Activated CD4-positive, alpha-beta memory T cell treated with anti-CD3 and anti-CD28 coated beads, Interleukin-2, amount 10 ng/mL, durations not matched to agents 7 days and 5 days (primary cell): ENCODE measurements at regions not wholly inside any gene's neighbourhood (a gene's known extent, or its start where the extent isn't known, plus 50 kb on each side); places are given as distances from the start of the nearest gene placed in this dataset.

ENCODE experiments used
- CTCF ChIA-PET: fragments of 350-600 bp; sonication (Branson Sonifier 250); formaldehyde crosslinking; loops from one replicate; lab custom pipeline; 2021; ENCODE audit warnings: antibody characterized with exemption, inconsistent platforms; lab: Charles Lee
- POLR2A ChIA-PET: fragments of 350-600 bp; sonication (Branson Sonifier 250); formaldehyde crosslinking; loops from one replicate; lab custom pipeline; 2021; ENCODE audit warnings: antibody characterized with exemption; lab: Charles Lee
- DNase-seq: peaks from one replicate; pipeline ENCODE4 v3.0.0-alpha.2; 2020
- H3K27ac Mint-ChIP-seq: one replicate; pipeline ENCODE4 v1.8.0; 2021; ENCODE audit warnings: mild to moderate bottlenecking, mixed read lengths
- H3K27me3 Mint-ChIP-seq: one replicate; pipeline ENCODE4 v1.8.0; 2021; ENCODE audit warnings: mixed read lengths
- H3K36me3 Mint-ChIP-seq: one replicate; pipeline ENCODE4 v1.8.0; 2021; ENCODE audit warnings: low read depth, mixed read lengths
- H3K4me1 Mint-ChIP-seq: one replicate; pipeline ENCODE4 v1.8.0; 2021; ENCODE audit warnings: mixed read lengths
- H3K4me3 Mint-ChIP-seq: one replicate; pipeline ENCODE4 v1.8.0; 2021; ENCODE audit warnings: mild to moderate bottlenecking, mixed read lengths
- H3K9me3 Mint-ChIP-seq: one replicate; pipeline ENCODE4 v1.8.0; 2021; ENCODE audit warnings: mixed read lengths

- ChIA-PET CTCF (interaction anchor here (1.1 to 2.3 kb wide), 2 partner anchors 11 to 194 kb away, joined by 3 to 5 read pairs; no protein-coding TSS in a partner anchor), POLR2A (no interaction called here)
- no peak overlapping the region for H3K4me3 Mint-ChIP-seq
- no peaks in the 10 kb centered on the region for H3K36me3 Mint-ChIP-seq
- no peak overlapping the region for H3K27ac Mint-ChIP-seq
- H3K27me3 Mint-ChIP-seq: peaks cover 33% of the 10 kb centered on the region
- no peak for DNase-seq
- no peaks in the 10 kb centered on the region for H3K4me1 Mint-ChIP-seq
- no peaks in the 10 kb centered on the region for H3K9me3 Mint-ChIP-seq
Measured at GRCh38 chr14:61932974-61933373, 170.8 kb downstream of the SNAPC1 start.

- CTCF ChIA-PET: interaction anchor here (2.3 kb wide), 1 partner anchor 192 kb away, joined by 5 read pairs; no protein-coding TSS in a partner anchor
- no peaks in the 10 kb centered on the region for H3K4me1 Mint-ChIP-seq
- H3K27ac Mint-ChIP-seq: no peak overlapping the region
- peaks cover 24% of the 10 kb centered on the region for H3K27me3 Mint-ChIP-seq
- POLR2A ChIA-PET: no interaction called here
- no peaks in the 10 kb centered on the region for H3K36me3 Mint-ChIP-seq
- no peaks in the 10 kb centered on the region for H3K9me3 Mint-ChIP-seq
- DNase-seq: no peak
- no peak overlapping the region for H3K4me3 Mint-ChIP-seq
Measured at GRCh38 chr14:61934385-61934784, 172.2 kb downstream of the SNAPC1 start.

GRCh38 chr14:61939776-61940175 is 177.6 kb downstream of the SNAPC1 start:
- Mint-ChIP-seq H3K4me1 (no peaks in the 10 kb centered on the region), H3K9me3 (no peaks in the 10 kb centered on the region), H3K27me3 (peaks cover 30% of the 10 kb centered on the region), H3K27ac (no peak overlapping the region), H3K4me3 (no peak overlapping the region), H3K36me3 (no peaks in the 10 kb centered on the region)
- ChIA-PET POLR2A (interaction anchor here (0.6 kb wide), 1 partner anchor 1135 kb away, joined by 3 read pairs; no protein-coding TSS in a partner anchor), CTCF (no interaction called here)
- DNase-seq: no peak

- Mint-ChIP-seq H3K27ac (no peak overlapping the region), H3K36me3 (no peaks in the 10 kb centered on the region), H3K4me1 (no peaks in the 10 kb centered on the region), H3K9me3 (no peaks in the 10 kb centered on the region), H3K4me3 (no peak overlapping the region), H3K27me3 (peaks cover 25% of the 10 kb centered on the region)
- ChIA-PET POLR2A (no interaction called here), CTCF (no interaction called here)
- no peak for DNase-seq
Measured at GRCh38 chr14:61940666-61941420, 178.6 kb downstream of the SNAPC1 start.

GRCh38 chr14:61941421-61942150 is 179.4 kb downstream of the SNAPC1 start:
- Mint-ChIP-seq H3K4me1 (no peaks in the 10 kb centered on the region), H3K4me3 (no peak overlapping the region), H3K9me3 (no peaks in the 10 kb centered on the region), H3K36me3 (no peaks in the 10 kb centered on the region), H3K27me3 (peaks cover 21% of the 10 kb centered on the region), H3K27ac (no peak overlapping the region)
- CTCF ChIA-PET: no interaction called here
- DNase-seq: no peak
- POLR2A ChIA-PET: no interaction called here

GRCh38 chr14:61948376-61948775 is 186.2 kb downstream of the SNAPC1 start:
- Mint-ChIP-seq H3K27ac (no peak overlapping the region), H3K4me3 (no peak overlapping the region), H3K4me1 (no peaks in the 10 kb centered on the region), H3K9me3 (no peaks in the 10 kb centered on the region), H3K27me3 (peaks cover 9% of the 10 kb centered on the region), H3K36me3 (no peaks in the 10 kb centered on the region)
- ChIA-PET CTCF (no interaction called here), POLR2A (no interaction called here)
- no peak for DNase-seq

- Mint-ChIP-seq H3K36me3 (no peaks in the 10 kb centered on the region), H3K9me3 (no peaks in the 10 kb centered on the region), H3K27me3 (peaks cover 12% of the 10 kb centered on the region), H3K4me1 (no peaks in the 10 kb centered on the region), H3K27ac (no peak overlapping the region), H3K4me3 (no peak overlapping the region)
- ChIA-PET CTCF (no interaction called here), POLR2A (no interaction called here)
- no peak for DNase-seq
Measured at GRCh38 chr14:61950340-61950739, 188.1 kb downstream of the SNAPC1 start.

- no peak overlapping the region for H3K4me3 Mint-ChIP-seq
- H3K36me3 Mint-ChIP-seq: no peaks in the 10 kb centered on the region
- H3K9me3 Mint-ChIP-seq: peaks cover 2% of the 10 kb centered on the region
- ChIA-PET CTCF (no interaction called here), POLR2A (no interaction called here)
- H3K27ac Mint-ChIP-seq: no peak overlapping the region
- DNase-seq: no peak
- H3K4me1 Mint-ChIP-seq: no peaks in the 10 kb centered on the region
- peaks cover 17% of the 10 kb centered on the region for H3K27me3 Mint-ChIP-seq
Measured at GRCh38 chr14:61953602-61954001, 191.4 kb downstream of the SNAPC1 start.

GRCh38 chr14:61954306-61954705 is 192.1 kb downstream of the SNAPC1 start:
- no peak for DNase-seq
- H3K36me3 Mint-ChIP-seq: no peaks in the 10 kb centered on the region
- ChIA-PET POLR2A (no interaction called here), CTCF (no interaction called here)
- H3K9me3 Mint-ChIP-seq: peaks cover 2% of the 10 kb centered on the region
- no peaks in the 10 kb centered on the region for H3K4me1 Mint-ChIP-seq
- H3K4me3 Mint-ChIP-seq: no peak overlapping the region
- no peak overlapping the region for H3K27ac Mint-ChIP-seq
- H3K27me3 Mint-ChIP-seq: peaks cover 17% of the 10 kb centered on the region

- Mint-ChIP-seq H3K4me3 (no peak overlapping the region), H3K4me1 (no peaks in the 10 kb centered on the region), H3K9me3 (peaks cover 2% of the 10 kb centered on the region), H3K27ac (no peak overlapping the region), H3K27me3 (peaks cover 20% of the 10 kb centered on the region), H3K36me3 (no peaks in the 10 kb centered on the region)
- ChIA-PET CTCF (no interaction called here), POLR2A (interaction anchor here (0.5 kb wide), 1 partner anchor 321 kb away, joined by 3 read pairs; no protein-coding TSS in a partner anchor)
- DNase-seq: no peak
Measured at GRCh38 chr14:61956517-61956916, 194.3 kb downstream of the SNAPC1 start.

GRCh38 chr14:61959348-61959747 is 197.1 kb downstream of the SNAPC1 start:
- ChIA-PET CTCF (no interaction called here), POLR2A (no interaction called here)
- H3K27me3 Mint-ChIP-seq: peaks cover 18% of the 10 kb centered on the region
- H3K36me3 Mint-ChIP-seq: no peaks in the 10 kb centered on the region
- DNase-seq: no peak
- H3K9me3 Mint-ChIP-seq: peaks cover 2% of the 10 kb centered on the region
- H3K4me1 Mint-ChIP-seq: no peaks in the 10 kb centered on the region
- H3K4me3 Mint-ChIP-seq: no peak overlapping the region
- H3K27ac Mint-ChIP-seq: no peak overlapping the region

GRCh38 chr14:61961369-61961768 is 199.1 kb downstream of the SNAPC1 start:
- DNase-seq: no peak
- Mint-ChIP-seq H3K36me3 (no peaks in the 10 kb centered on the region), H3K9me3 (peaks cover 2% of the 10 kb centered on the region), H3K27ac (no peak overlapping the region), H3K27me3 (peaks cover 17% of the 10 kb centered on the region), H3K4me3 (no peak overlapping the region), H3K4me1 (no peaks in the 10 kb centered on the region)
- POLR2A ChIA-PET: no interaction called here
- CTCF ChIA-PET: no interaction called here

GRCh38 chr14:61963926-61964325 is 201.7 kb downstream of the SNAPC1 start:
- CTCF ChIA-PET: no interaction called here
- H3K36me3 Mint-ChIP-seq: no peaks in the 10 kb centered on the region
- DNase-seq: no peak
- no peak overlapping the region for H3K4me3 Mint-ChIP-seq
- H3K27ac Mint-ChIP-seq: no peak overlapping the region
- H3K9me3 Mint-ChIP-seq: no peaks in the 10 kb centered on the region
- H3K4me1 Mint-ChIP-seq: no peaks in the 10 kb centered on the region
- peaks cover 10% of the 10 kb centered on the region for H3K27me3 Mint-ChIP-seq
- POLR2A ChIA-PET: no interaction called here
